Right lobe of liver (tissue), 6 donors: ENCODE measurements at regions not wholly inside any gene's neighbourhood (a gene's known extent, or its start where the extent isn't known, plus 50 kb on each side); places are given as distances from the start of the nearest gene placed in this dataset.
"Not testable (repeated sequence)": the region's sequence is repeated elsewhere in the genome, so short reads cannot be mapped to it uniquely, and the experiment has no call there.

Source experiments
- ATAC-seq, 4 donors: fragments of 200-7000 bp; cut with Tn5 transposase; one replicate each; pipeline ENCODE4 v1.9.1; 2020; ENCODE audit warnings: mild to moderate bottlenecking in 4 of 4, moderate library complexity in 4 of 4
- DNase-seq, 3 donors: peaks; one replicate each; pipeline ENCODE4 v3.0.0-alpha.2; 2020
- H3K27ac ChIP-seq, 3 donors: fragments of 200-600 bp; one replicate each; pipeline ENCODE4 v1.8.0; 2022
- H3K27me3 ChIP-seq, 2 donors: fragments of 200-600 bp; one replicate each; pipeline ENCODE4 v1.8.0; 2022
- H3K36me3 ChIP-seq, 4 donors: fragments of 200-600 bp; sonication (generic) in 1 of 4; one replicate each; pipeline versions ENCODE4 v1.5.1 to v1.8.0; 2017 to 2022; ENCODE audit warnings: control low read depth in 1 of 4
- H3K4me1 ChIP-seq, 4 donors: fragments of 200-600 bp; sonication (generic) in 1 of 4; one replicate each; pipeline versions ENCODE4 v1.5.1 to v1.8.0; 2017 to 2022; ENCODE audit warnings: control low read depth in 1 of 4
- H3K4me3 ChIP-seq, 3 donors: fragments of 200-600 bp; one replicate each; pipeline ENCODE4 v1.8.0; 2022
- H3K9me3 ChIP-seq, 4 donors: fragments of 200-600 bp; sonication (generic) in 1 of 4; one replicate each; pipeline versions ENCODE4 v1.5.1 to v1.8.0; 2017 to 2022; ENCODE audit warnings: control low read depth in 1 of 4
- POLR2A ChIP-seq: fragments of 450-650 bp; IDR thresholded peaks from one replicate; pipeline ENCODE4 v1.6.1; 2017; ENCODE audit warnings: antibody characterized with exemption, mild to moderate bottlenecking
- WGBS: methylation state at CpG from one replicate; pipeline ENCODE4 v1.1.6; 2018; ENCODE audit warnings: low coverage, low lambda C conversion rate; ENCODE audit not compliant: insufficient coverage; ENCODE audit errors: missing lambda C conversion rate; 5-methylcytosine and 5-hydroxymethylcytosine counted together
- intact Hi-C, 2 donors: fragments of 100-400 bp; cut with DNase I; formaldehyde crosslinking; loops; one replicate each; pipeline versions ENCODE4 v1.11.2 to v1.14.1; 2022
- TF ChIP-seq, protein P1 (sequence below), 4 donors: fragments of 200-600 bp in 3 of 4; fragments of 450-650 bp in 1 of 4; IDR thresholded peaks; one replicate each; pipeline versions ENCODE4 v1.5.1 to v1.8.0; 2016 to 2022; ENCODE audit warnings: antibody characterized with exemption in 4 of 4, mild to moderate bottlenecking in 2 of 4
- donor health status: DM: no; HTN: yes; CAD: no.
- donor health status: DM: no; HTN: no; CAD: no.
- donor health status: DM: no; HTN: no; CAD: no.
- donor health status: DM: no; HTN: yes; CAD: no.
- donor health status: DM: no; HTN: yes; CAD: no.

DNA sequence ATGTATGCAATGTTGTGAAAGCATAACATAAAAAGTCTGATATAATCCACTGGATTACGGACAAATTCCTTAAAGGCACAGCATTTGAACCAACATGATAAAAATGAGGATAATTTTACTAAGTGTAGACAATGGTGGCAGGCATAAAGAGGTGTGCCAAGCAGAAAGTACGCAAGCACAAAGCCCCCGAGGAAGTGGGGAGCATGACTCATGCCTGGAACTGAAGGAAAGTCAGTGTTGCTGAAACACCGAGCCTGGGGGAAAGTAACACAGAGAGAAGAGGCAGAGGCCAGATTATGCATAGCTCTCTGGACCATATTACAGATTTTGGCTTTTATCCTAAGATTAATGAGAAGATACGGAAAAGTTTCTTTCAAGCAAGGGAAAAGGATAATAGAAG is 490.0 kb upstream of the PHF14 start:
- no peak overlapping the region for H3K27ac ChIP-seq
- no peak for TF ChIP-seq POLR2A
- TF ChIP-seq, protein P1, sequence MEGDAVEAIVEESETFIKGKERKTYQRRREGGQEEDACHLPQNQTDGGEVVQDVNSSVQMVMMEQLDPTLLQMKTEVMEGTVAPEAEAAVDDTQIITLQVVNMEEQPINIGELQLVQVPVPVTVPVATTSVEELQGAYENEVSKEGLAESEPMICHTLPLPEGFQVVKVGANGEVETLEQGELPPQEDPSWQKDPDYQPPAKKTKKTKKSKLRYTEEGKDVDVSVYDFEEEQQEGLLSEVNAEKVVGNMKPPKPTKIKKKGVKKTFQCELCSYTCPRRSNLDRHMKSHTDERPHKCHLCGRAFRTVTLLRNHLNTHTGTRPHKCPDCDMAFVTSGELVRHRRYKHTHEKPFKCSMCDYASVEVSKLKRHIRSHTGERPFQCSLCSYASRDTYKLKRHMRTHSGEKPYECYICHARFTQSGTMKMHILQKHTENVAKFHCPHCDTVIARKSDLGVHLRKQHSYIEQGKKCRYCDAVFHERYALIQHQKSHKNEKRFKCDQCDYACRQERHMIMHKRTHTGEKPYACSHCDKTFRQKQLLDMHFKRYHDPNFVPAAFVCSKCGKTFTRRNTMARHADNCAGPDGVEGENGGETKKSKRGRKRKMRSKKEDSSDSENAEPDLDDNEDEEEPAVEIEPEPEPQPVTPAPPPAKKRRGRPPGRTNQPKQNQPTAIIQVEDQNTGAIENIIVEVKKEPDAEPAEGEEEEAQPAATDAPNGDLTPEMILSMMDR (IDR thresholded peaks at IDR 0.05), result no peak
- DNase-seq (no peak), ATAC-seq (no peak)
- H3K36me3 ChIP-seq, result no peaks in the 10 kb centered on the region
- H3K4me1 ChIP-seq, result no peaks in the 10 kb centered on the region
- intact Hi-C loops, result no loop called here
- no peaks in the 10 kb centered on the region for H3K27me3 ChIP-seq
- H3K4me3 ChIP-seq, result no peak overlapping the region
- 50% methylated on average over 5 of the region's 5 CpGs for WGBS
- no peaks in the 10 kb centered on the region for H3K9me3 ChIP-seq

DNA sequence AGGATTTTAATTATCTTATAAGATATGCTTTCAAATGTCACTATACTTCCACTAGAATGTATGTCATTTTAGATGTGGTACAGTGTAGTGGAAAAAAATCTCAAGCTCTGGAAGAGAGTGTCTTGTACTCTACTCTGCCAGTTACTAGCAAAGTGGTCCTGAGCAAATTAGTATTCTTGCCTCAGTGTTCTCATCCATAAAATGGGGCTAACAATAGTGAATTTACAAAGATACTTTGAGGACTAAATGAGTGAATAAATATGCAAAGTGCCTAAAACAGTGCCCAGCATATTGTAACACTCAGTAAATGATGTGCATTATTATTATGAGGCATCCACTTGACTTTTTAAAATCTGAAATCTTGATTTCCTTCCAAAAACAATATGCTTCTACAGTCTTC is 488.9 kb upstream of the PHF14 start:
- Histone ChIP-seq H3K27ac (no peak overlapping the region), H3K27me3 (no peaks in the 10 kb centered on the region), H3K4me3 (no peak overlapping the region), H3K36me3 (no peaks in the 10 kb centered on the region), H3K9me3 (no peaks in the 10 kb centered on the region), H3K4me1 (no peaks in the 10 kb centered on the region)
- TF ChIP-seq POLR2A, result no peak
- TF ChIP-seq, protein P1 (IDR thresholded peaks at IDR 0.05), result no peak
- intact Hi-C loops, result no loop called here
- no peak for DNase-seq
- ATAC-seq, result no peak

DNA sequence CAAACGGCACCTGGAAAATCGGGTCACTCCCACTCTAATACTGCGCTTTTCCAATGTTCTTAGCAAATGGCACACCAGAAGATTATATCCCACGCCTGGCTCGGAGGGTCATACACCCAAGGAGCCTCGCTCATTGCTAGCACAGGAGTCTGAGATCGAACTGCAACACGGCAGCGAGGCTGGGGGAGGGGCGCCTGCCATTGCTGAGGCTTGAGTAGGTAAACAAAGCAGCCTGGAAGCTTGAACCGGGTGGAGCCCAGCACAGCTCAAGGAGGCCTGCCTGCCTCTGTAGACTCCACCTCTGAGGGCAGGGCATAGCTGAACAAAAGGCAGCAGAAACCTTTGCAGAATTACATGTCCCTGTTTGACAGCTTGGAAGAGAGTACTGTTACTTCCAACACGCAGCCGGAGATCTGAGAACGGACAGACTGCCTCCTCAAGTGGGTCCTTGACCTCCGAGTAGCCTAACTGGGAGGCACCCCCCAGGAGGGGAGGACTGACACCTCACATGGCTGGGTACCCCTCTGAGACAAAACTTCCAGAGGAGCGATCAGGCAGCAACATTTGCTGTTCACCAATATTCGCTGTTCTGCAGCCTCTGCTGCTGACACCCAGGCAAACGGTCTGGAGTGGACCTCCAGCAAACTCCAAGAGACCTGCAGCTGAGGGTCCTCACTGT is 472.3 kb upstream of the PHF14 start:
- ATAC-seq, H3K9me3 ChIP-seq, DNase-seq, intact Hi-C loops, H3K4me1 ChIP-seq, H3K27ac ChIP-seq, H3K36me3 ChIP-seq, H3K27me3 ChIP-seq, H3K4me3 ChIP-seq: not testable (repeated sequence)
- 48% methylated on average over 8 of the region's 18 CpGs for WGBS

DNA sequence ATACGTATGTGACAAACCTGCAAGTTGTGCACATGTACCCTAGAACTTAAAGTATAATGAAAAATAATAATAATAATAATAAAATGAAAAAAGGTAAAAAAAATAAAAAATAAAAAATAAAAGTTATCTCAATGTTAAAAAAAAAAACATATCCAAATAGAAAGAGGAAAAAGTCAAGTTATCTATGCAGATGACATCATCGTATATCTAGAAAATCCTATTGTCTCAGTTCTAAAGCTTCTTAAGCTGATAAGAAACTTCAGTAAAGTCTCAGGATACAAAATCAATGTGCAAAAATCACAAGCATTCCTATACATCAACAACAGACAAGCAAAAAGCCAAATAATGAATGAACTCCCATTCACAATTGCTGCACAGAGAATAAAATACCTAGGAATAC is 466.6 kb upstream of the PHF14 start:
- no peaks in the 10 kb centered on the region for H3K9me3 ChIP-seq
- DNase-seq (no peak), ATAC-seq (no peak)
- H3K4me1 ChIP-seq, result no peaks in the 10 kb centered on the region
- H3K27ac ChIP-seq, result no peak overlapping the region
- intact Hi-C loops, result no loop called here
- H3K27me3 ChIP-seq, result no peaks in the 10 kb centered on the region
- H3K4me3 ChIP-seq, result no peak overlapping the region
- 64% methylated on average over 2 of the region's 2 CpGs for WGBS
- no peak for TF ChIP-seq POLR2A
- TF ChIP-seq, protein P1 (IDR thresholded peaks at IDR 0.05), result no peak
- no peaks in the 10 kb centered on the region for H3K36me3 ChIP-seq

DNA sequence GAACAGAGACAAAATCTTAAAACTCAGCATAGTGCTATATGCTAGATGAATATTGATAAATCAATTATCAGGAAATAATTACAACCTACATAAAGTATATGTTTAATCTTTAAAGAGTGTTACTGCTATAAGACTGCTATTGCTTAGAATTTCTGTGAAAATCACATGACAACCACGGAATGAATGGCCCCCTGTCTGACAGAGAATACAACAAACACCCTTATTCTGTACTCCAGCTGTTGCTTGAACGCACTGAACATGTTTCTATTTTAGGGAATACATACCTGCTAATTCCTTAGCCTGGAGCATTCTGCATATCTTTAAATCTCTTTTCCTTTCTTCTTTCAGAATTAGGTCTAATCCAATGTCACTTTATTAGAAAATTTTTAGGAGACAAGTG is 452.4 kb upstream of the PHF14 start:
- H3K27ac ChIP-seq, result no peak overlapping the region
- H3K27me3 ChIP-seq, result no peaks in the 10 kb centered on the region
- ATAC-seq (no peak), DNase-seq (no peak)
- WGBS, result 60% methylated on average over 2 of the region's 2 CpGs
- no peaks in the 10 kb centered on the region for H3K36me3 ChIP-seq
- intact Hi-C loops, result no loop called here
- no peak overlapping the region for H3K4me3 ChIP-seq
- no peaks in the 10 kb centered on the region for H3K9me3 ChIP-seq
- TF ChIP-seq, protein P1 (IDR thresholded peaks at IDR 0.05), result no peak
- no peak for TF ChIP-seq POLR2A
- H3K4me1 ChIP-seq, result no peaks in the 10 kb centered on the region

DNA sequence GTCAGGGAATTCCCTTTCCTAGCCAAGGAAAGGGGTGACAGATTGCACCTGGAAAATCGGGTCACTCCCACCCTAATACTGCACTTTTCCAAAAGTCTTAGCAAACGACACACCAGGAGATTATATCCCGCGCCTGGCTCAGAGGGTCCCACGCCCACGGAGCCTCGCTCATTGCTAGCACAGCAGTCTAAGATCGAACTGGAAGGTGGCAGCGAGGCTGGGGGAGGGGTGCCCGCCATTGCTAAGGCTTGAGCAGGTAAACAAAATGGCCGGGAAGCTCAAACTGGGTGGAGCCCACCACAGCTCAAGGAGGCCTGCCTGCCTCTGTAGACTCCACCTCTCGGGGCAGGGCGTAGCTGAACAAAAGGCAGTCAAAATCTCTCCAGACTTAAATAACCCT is 440.2 kb upstream of the PHF14 start:
- H3K27ac ChIP-seq, H3K4me1 ChIP-seq, H3K27me3 ChIP-seq, ATAC-seq, intact Hi-C loops, H3K9me3 ChIP-seq, H3K4me3 ChIP-seq, H3K36me3 ChIP-seq: not testable (repeated sequence)
- DNase-seq, result peak in 1 of 3 donors; percentile 13
- 44% methylated on average over 8 of the region's 13 CpGs for WGBS
